SK-N-MC (cell line): ENCODE measurements at regions not wholly inside any gene's neighbourhood (a gene's known extent, or its start where the extent isn't known, plus 50 kb on each side); places are given as distances from the start of the nearest gene placed in this dataset.

Source experiments
- EZH2 ChIP-seq: fragments of 200-600 bp; sonication (generic); IDR thresholded peaks from one replicate; pipeline ENCODE4 v1.6.1; 2017; ENCODE audit warnings: antibody characterized with exemption
- FOXP2 ChIP-seq: optimal IDR thresholded peaks from 2 replicates; pipeline ENCODE3; 2011; ENCODE audit warnings: mild to moderate bottlenecking, moderate library complexity; ENCODE audit not compliant: insufficient read depth; ENCODE audit errors: extremely low read length, control extremely low read depth
- POLR2AphosphoS5 ChIP-seq: IDR thresholded peaks from 2 replicates; pipeline ENCODE4 v1.6.1; 2012; ENCODE audit warnings: mild to moderate bottlenecking, low read depth, low read length, borderline replicate concordance

DNA sequence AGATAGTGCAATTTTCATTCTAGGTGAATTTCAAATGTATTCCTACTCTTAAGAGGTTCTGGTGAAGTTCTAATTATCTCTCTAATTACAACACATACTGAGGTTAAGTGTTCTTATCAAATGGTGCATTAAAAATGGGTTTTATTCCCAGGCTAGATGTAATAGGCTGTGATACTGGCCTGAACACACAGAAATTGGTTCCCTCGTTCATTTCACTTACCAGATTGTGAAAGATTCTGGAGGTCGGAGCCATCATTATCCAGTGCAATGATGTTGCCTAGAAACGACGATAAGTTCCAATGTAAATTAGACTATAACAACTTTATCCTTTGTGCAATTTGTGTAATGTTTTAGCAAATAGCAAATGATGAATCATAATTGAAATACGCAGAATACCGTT, 172.6 kb upstream of the SOX4 start:
- no peak for TF ChIP-seq EZH2
- TF ChIP-seq POLR2AphosphoS5: no peak
- no peak for TF ChIP-seq FOXP2
